GM12891 (cell line): ENCODE measurements at regions not wholly inside any gene's neighbourhood (a gene's known extent, or its start where the extent isn't known, plus 50 kb on each side); places are given as distances from the start of the nearest gene placed in this dataset.

Experiments used
- DNase-seq: peaks from one replicate; pipeline ENCODE4 v3.0.0; 2011; ENCODE audit warnings: low spot score; ENCODE audit not compliant: insufficient read length
- FAIRE-seq: peaks from 2 replicates; lab custom pipeline; 2011; peaks lifted over from hg19 to GRCh38; lab: Jason Lieb, UNC
- PAX5 ChIP-seq: IDR thresholded peaks from 2 replicates; pipeline ENCODE4 v1.6.1; 2011; ENCODE audit warnings: low read length, moderate library complexity, mild to moderate bottlenecking; ENCODE audit not compliant: insufficient read depth, severe bottlenecking
- POLR2A ChIP-seq: IDR thresholded peaks from 2 replicates; pipeline ENCODE4 v1.6.1; 2011; ENCODE audit warnings: low read depth, low read length, control low read depth
- POLR2AphosphoS5 ChIP-seq: IDR thresholded peaks from 2 replicates; pipeline ENCODE4 v1.6.1; 2011; ENCODE audit warnings: low read depth, low read length, control low read depth
- POU2F2 ChIP-seq: IDR thresholded peaks from 2 replicates; pipeline ENCODE4 v1.6.1; 2011; ENCODE audit warnings: low read depth, mild to moderate bottlenecking, control low read depth, low read length, moderate library complexity
- SPI1 ChIP-seq: IDR thresholded peaks from 2 replicates; pipeline ENCODE4 v1.6.1; 2011; ENCODE audit warnings: low read depth, low read length, control low read depth
- TAF1 ChIP-seq: IDR thresholded peaks from 2 replicates; pipeline ENCODE4 v1.6.1; 2011; ENCODE audit warnings: low read depth, low read length, control low read depth

DNA sequence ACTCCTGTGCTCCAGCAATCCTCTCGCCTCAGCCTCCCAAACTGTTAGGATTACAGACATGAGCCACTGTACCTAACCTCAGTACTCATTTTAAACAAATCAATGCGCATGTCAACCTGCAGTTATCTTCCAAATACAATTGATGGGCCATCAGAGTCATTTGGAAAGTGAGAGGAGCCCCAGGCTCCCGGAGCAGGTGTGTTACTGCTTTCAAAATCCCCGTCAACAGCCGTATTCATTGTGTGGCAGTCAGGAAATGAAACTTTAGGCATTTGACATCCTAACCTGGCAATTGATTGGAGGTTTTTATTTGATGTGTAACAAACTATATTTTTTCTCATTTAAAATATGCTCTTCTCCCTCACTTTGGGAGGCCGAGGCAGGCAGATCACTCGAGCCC is 623.6 kb upstream of the TENM3 start:
- no peak for TF ChIP-seq TAF1
- TF ChIP-seq POLR2A: no peak
- no peak for TF ChIP-seq SPI1
- TF ChIP-seq PAX5: no peak
- no peak for TF ChIP-seq POLR2AphosphoS5
- no peak for TF ChIP-seq POU2F2
- no peak for FAIRE-seq
- no peak for DNase-seq

DNA sequence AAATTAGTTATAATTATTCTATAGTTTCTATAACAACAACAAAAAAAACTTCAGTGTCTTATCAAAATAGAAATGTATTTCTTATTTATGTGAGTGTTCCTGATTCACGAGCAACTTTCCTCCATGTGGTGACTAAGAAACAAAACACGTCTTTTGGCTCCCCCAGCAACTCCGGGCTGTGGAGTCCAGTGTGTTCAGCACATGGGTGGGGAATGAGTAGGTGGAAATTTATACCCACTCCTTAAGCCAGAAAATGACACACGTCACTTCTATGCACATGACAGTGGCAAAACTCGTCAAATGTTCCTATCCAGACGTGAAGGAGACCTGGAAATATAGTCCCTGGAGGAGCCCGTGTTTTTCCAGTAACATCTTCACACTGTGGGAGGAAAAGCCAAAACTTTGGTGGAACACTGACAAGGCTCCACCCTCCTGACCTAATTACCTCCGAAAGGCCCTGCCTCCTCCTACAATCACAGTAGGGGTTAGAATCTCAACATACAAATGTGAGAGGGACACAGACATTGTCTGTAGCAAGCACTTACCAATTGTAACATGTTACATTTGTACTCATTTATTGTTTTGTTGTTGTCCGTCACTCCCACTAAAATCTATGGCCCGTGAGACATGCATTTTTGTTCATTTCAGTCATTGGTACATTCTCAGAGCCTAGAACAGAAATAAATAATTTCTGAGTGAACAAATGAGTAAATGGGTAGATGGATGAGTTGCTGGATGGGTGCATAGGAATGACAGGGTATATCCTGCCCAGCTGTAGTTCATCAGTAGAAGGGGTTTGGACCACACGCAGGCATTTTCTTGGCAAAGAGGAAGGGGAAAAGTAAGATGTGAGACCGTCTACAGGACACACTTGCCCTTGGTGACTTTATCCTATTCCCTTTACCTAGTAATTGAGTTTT is 605.8 kb upstream of the TENM3 start:
- no peak for TF ChIP-seq TAF1
- TF ChIP-seq SPI1: no peak
- no peak for TF ChIP-seq POLR2AphosphoS5
- TF ChIP-seq PAX5: no peak
- no peak for TF ChIP-seq POU2F2
- no peak for TF ChIP-seq POLR2A
- DNase-seq (no peak), FAIRE-seq (no peak)

DNA sequence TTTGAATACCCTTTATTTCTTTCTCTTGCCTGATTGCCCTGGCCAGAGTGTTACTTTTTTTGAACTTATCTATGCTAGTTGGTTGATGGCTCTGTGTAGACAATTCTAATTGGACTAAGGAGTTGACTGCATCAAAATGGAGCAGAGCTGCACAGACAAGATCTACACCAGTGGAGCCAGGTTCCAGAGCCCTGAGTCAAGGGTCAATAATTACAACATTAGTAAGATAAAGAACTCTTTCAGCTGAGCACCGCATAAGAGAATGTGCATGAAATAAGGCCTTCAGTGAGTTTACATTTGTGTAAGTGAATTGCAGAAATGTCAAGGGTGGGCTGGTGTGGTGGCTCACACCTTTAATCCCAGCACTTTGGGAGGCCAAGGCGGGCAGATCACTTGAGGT is 599.7 kb upstream of the TENM3 start:
- no peak for TF ChIP-seq PAX5
- TF ChIP-seq TAF1: no peak
- TF ChIP-seq POLR2A: no peak
- no peak for TF ChIP-seq POU2F2
- no peak for TF ChIP-seq POLR2AphosphoS5
- no peak for TF ChIP-seq SPI1
- DNase-seq (no peak), FAIRE-seq (no peak)

DNA sequence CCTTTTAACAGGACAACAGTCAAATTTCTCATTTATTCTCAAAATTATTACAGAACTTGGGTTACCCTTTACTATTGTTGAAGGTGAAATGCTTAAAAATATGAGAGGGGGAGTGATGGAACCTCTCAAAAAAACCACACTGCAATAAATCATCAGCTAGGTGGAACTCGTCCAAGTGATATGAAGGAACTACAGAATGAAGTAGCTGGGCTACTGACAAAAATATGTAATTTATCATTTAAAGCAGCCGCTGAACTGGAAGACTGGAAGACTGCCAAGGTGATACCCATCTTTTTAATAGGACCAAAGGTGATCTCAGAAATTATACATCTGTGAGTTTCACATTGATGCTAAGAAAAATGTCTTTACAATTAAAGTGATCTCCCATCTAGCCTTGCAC is 597.7 kb upstream of the TENM3 start:
- DNase-seq (no peak), FAIRE-seq (no peak)
- TF ChIP-seq TAF1 (no peak), POLR2AphosphoS5 (no peak), SPI1 (no peak), POU2F2 (no peak), POLR2A (no peak), PAX5 (no peak)

DNA sequence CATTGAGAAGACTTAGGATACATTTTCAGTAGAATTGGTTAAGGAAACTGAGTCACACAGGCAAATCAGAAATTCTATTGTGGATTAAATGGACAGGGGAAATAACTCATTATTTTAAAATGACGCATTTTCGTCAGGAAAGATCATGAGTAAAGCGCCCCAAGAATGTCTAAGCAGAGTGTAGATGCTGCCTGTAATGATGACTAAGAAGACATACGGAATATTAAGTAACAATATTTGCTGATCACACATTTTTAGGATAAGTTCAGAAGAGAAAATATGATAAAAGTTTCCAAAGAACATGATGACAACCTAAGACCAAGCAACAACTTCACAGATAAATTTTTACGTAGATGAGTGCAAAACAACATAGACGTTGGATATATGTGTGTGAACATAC is 596.3 kb upstream of the TENM3 start:
- no peak for DNase-seq
- no peak for FAIRE-seq
- no peak for TF ChIP-seq SPI1
- TF ChIP-seq POLR2A: no peak

DNA sequence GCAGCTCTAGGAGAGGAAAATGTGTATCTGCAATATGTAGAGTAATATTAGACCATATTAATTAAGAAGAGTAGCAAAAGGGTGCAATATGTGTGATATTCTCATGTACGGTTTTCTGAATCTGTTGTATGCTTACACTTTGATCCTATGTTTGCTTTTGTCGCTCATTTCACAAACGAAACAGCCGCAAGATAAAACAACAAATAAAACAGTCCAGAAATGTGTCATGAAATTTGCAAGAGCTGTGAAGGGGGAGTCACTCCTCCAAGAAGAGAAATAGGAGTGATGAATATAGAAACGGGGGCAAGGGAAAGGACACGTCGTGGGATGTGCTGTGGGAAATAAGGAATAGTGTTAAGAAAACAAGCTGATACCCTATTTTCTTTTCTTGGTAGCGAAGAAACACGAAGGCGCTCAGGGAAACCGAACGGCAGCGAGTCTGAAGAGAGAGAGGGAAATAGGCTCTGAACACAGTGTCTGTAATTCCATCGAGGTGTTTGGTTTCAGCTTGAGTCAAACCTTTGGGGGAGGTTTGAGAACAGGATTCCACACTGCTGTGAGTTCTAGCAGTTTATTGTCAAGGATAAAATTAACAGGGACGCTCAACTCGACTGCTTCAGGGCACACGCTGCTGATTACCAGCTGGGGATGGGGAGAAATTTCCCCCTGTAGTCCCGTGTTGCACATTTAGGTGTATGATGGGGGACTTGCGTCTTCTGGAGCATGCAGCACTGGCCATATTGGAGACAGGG is 595.6 kb upstream of the TENM3 start:
- FAIRE-seq (no peak), DNase-seq (no peak)
- TF ChIP-seq SPI1 (no peak), POLR2AphosphoS5 (no peak), TAF1 (no peak), POU2F2 (no peak), POLR2A (no peak), PAX5 (no peak)

DNA sequence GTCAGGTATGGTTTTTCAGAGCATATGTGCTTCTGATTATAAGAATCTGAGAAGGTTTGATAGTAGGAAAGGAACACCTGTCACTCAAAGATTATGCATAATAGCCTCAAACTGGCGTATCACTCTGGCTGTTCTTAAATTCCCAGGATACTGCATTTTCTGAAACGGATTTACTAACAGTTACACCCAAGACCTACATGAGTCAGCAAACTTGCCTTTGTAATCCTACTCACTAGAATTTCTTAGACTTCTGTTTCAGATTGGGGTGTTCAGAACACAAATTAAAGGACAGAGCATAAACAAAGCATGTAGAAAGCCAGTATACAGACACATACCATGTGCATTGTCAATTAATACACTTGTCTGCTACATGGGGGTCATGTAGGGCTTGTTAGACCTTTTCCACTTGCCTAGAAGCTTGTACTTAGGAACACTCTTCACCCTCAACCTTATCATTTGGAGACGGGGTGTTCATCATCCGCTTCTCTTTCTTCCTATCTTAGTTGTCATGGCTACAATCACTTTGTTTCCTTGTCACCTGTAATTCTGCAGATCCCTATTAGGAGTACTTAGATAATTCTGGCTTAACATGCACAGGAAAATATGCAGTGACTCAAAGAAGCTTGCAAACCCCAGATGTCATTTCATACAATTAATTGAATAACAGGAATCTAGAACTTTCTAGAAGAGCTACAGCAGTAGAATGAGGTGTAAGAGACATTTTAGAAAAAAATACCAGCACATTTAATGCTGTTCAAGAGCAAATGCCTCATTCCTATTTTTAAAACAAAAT is 593.0 kb upstream of the TENM3 start:
- TF ChIP-seq POLR2A: no peak
- no peak for DNase-seq
- no peak for FAIRE-seq

DNA sequence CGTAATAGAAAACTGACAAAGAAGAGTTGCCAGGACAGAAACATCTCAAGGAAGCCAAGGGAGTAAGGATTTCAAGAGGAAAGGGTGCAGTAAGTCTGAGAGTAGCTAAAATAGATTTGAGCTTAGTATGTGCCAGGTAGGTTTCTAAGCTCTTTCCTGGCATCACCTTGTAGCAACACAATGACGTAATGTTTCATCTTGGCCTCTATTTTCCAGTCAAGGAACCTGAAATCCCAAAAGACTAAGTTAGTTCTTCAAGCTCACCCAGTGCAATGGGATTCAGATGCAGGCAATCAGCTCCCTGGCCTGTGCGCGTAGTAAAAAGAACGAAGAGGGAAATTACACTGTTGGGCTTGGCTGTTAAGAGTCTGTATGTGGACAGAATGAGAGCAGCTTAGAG is 586.5 kb upstream of the TENM3 start:
- DNase-seq: no peak
- no peak for FAIRE-seq
- TF ChIP-seq PAX5 (no peak), TAF1 (no peak), POU2F2 (no peak), POLR2A (no peak), SPI1 (no peak), POLR2AphosphoS5 (no peak)

DNA sequence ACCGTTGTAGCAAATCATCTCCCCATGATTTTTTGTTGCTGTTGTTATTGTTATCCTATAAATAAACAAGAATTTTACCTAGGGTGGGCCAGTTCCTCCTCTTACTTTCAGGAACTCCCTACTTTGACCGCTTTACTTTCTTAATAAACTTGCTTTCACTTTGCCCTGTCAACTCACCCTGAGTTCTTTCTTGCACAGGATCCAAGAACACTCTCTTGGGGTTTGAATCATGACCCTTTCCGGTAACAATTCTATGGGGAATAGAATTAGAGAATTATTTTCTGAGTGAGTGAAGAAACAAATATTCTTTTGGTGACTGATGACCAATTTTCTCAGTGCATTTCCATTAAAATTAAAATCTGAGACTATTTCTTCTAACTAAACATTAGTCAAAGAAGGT is 584.0 kb upstream of the TENM3 start:
- no peak for FAIRE-seq
- no peak for TF ChIP-seq PAX5
- TF ChIP-seq POLR2AphosphoS5: no peak
- TF ChIP-seq SPI1: peak; percentile 34; the same call in 1 of the 2 replicates
- no peak for DNase-seq

DNA sequence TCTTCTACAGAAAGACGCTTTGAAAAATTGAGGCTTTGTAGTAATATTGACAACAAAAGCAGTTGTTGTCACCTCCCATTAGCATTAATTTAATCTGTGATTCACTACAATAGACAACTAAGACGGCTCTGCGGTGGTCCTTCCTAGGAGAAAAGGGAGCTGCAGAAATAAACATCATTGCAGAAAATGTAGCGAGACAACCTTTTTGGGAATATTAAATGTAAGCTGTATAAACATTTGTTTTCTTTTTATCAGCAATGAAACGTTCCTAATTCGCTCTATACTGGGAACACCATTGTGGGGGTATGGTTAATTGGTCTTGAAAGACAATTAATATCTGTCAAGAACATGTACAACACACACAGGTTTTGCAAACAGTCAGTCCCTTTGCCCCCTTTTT is 583.3 kb upstream of the TENM3 start:
- DNase-seq: no peak
- no peak for FAIRE-seq
- TF ChIP-seq POU2F2: no peak
- no peak for TF ChIP-seq PAX5
- no peak for TF ChIP-seq SPI1
- no peak for TF ChIP-seq TAF1
- TF ChIP-seq POLR2AphosphoS5: no peak
- no peak for TF ChIP-seq POLR2A

DNA sequence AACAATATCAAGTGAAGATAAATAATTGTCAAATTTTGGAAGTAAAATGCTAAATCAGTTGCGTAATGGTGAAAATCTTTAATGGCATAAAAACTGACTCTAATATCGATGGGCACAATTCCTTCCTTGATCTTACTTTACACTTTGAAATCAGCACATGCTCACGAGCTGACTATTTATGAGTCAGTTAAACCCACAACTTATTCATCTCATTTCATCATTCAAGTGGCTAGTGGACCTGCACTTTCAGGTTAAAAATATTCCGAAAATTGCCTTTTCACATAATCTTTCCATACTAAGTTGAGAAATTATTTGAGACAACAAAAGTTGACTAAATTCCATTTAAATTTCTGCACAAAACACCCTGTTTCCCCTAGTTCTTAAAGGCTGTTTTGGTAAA is 582.1 kb upstream of the TENM3 start:
- DNase-seq: no peak
- FAIRE-seq: no peak
- TF ChIP-seq PAX5 (no peak), POU2F2 (no peak), TAF1 (no peak), SPI1 (no peak), POLR2A (no peak)
